GM23248 (cell line): ENCODE measurements at regions not wholly inside any gene's neighbourhood (a gene's known extent, or its start where the extent isn't known, plus 50 kb on each side); places are given as distances from the start of the nearest gene placed in this dataset.

Experiments
- EZH2 ChIP-seq: fragments of 200-600 bp; sonication (generic); IDR thresholded peaks from 2 replicates; pipeline ENCODE4 v1.6.1; 2018; ENCODE audit warnings: antibody characterized with exemption, mild to moderate bottlenecking; ENCODE audit not compliant: insufficient read depth, poor library complexity, severe bottlenecking
- EZH2phosphoT487 ChIP-seq: fragments of 200-600 bp; sonication (generic); IDR thresholded peaks from 2 replicates; pipeline ENCODE4 v1.6.1; 2018; ENCODE audit warnings: antibody characterized with exemption, moderate library complexity, mild to moderate bottlenecking, low read depth; ENCODE audit not compliant: insufficient read depth

- TF ChIP-seq EZH2 (no peak), EZH2phosphoT487 (0 out of 2 replicates have a peak, but pooled peaks have one; percentile 28)
These were observed 61.2 kb upstream of the STXBP6 start for GRCh38 chr14:25111061-25111601.
